PC-9 (cell line): ENCODE measurements at regions not wholly inside any gene's neighbourhood (a gene's known extent, or its start where the extent isn't known, plus 50 kb on each side); places are given as distances from the start of the nearest gene placed in this dataset.

Source experiments
- BruUV-seq: library from RNA; stranded (reverse); fragments of 400-500 nt; replicated peaks from 2 replicates; lab custom pipeline; 2021; lab: Mats Ljungman, UMichigan
- CTCF ChIA-PET: fragments of 300-600 bp; sonication (Branson Sonifier 250); formaldehyde crosslinking; loops from one replicate; lab custom pipeline; 2022; ENCODE audit warnings: antibody characterized with exemption; lab: Charles Lee
- POLR2A ChIA-PET: fragments of 300-600 bp; sonication (Branson Sonifier 250); formaldehyde crosslinking; loops from one replicate; lab custom pipeline; 2022; ENCODE audit warnings: antibody characterized with exemption; ENCODE audit not compliant: unreplicated experiment; lab: Charles Lee
- DNase-seq, 2 experiments: peaks; one replicate each; pipeline versions ENCODE4 v3.0.0 to v3.0.0-alpha.2; 2015 to 2022; ENCODE audit warnings: mixed read lengths in 1 of 2
- H2AFZ ChIP-seq: fragments of 200-600 bp; sonication (generic); 2 replicates; pipeline ENCODE4 v1.8.1; 2017; ENCODE audit warnings: antibody characterized with exemption
- H3F3A ChIP-seq: fragments of 200-600 bp; sonication (generic); 2 replicates; pipeline ENCODE4 v1.8.1; 2017; ENCODE audit warnings: antibody characterized with exemption, mild to moderate bottlenecking, low read depth; ENCODE audit not compliant: insufficient read depth
- H3K27ac ChIP-seq: fragments of 200-600 bp; sonication (generic); 2 replicates; pipeline ENCODE4 v1.6.1; 2016; ENCODE audit warnings: mixed run types
- H3K27me3 ChIP-seq: fragments of 200-600 bp; sonication (generic); 2 replicates; pipeline ENCODE4 v1.6.1; 2016; ENCODE audit warnings: low read depth, mixed run types; ENCODE audit not compliant: insufficient read depth
- H3K36me3 ChIP-seq: fragments of 200-600 bp; sonication (generic); 2 replicates; pipeline ENCODE4 v1.6.1; 2016; ENCODE audit warnings: low read depth, mixed run types
- H3K4me1 ChIP-seq: fragments of 200-600 bp; sonication (generic); replicated peaks from 2 replicates; pipeline ENCODE4 v1.6.1; 2016; ENCODE audit warnings: mixed run types; ENCODE audit not compliant: insufficient read depth
- H3K4me2 ChIP-seq: fragments of 200-600 bp; sonication (generic); 2 replicates; pipeline ENCODE4 v1.6.1; 2017; ENCODE audit warnings: mixed run types
- H3K4me3 ChIP-seq: fragments of 200-600 bp; sonication (generic); 2 replicates; pipeline ENCODE4 v1.6.1; 2016; ENCODE audit warnings: mixed run types
- H3K79me2 ChIP-seq: fragments of 200-600 bp; sonication (generic); 2 replicates; pipeline ENCODE4 v1.6.1; 2017; ENCODE audit warnings: low read depth, mixed run types
- H3K9me2 ChIP-seq: fragments of 200-600 bp; sonication (generic); 2 replicates; pipeline ENCODE4 v1.8.1; 2017; ENCODE audit warnings: mild to moderate bottlenecking; ENCODE audit not compliant: insufficient read depth
- H3K9me3 ChIP-seq: fragments of 200-600 bp; sonication (generic); 2 replicates; pipeline ENCODE4 v1.8.1; 2016; ENCODE audit warnings: low read depth; ENCODE audit not compliant: insufficient read depth
- H4K20me1 ChIP-seq: fragments of 200-600 bp; sonication (generic); 2 replicates; pipeline ENCODE4 v1.8.1; 2017; ENCODE audit not compliant: insufficient read depth
- EZH2 ChIP-seq: fragments of 200-600 bp; sonication (generic); IDR thresholded peaks from 2 replicates; pipeline ENCODE4 v1.8.0; 2017; ENCODE audit warnings: antibody characterized with exemption, low read depth
- intact Hi-C: fragments of 100-400 bp; cut with micrococcal nuclease; formaldehyde crosslinking; loops from one replicate; pipeline ENCODE4 v1.10.0; 2022; ENCODE audit not compliant: unreplicated experiment
- TF ChIP-seq, protein P1 (sequence below): fragments of 200-600 bp; sonication (generic); conservative IDR thresholded peaks from 2 replicates; pipeline ENCODE4 v1.6.1; 2017; ENCODE audit warnings: mixed run types, antibody characterized with exemption, mild to moderate bottlenecking, moderate library complexity

DNA sequence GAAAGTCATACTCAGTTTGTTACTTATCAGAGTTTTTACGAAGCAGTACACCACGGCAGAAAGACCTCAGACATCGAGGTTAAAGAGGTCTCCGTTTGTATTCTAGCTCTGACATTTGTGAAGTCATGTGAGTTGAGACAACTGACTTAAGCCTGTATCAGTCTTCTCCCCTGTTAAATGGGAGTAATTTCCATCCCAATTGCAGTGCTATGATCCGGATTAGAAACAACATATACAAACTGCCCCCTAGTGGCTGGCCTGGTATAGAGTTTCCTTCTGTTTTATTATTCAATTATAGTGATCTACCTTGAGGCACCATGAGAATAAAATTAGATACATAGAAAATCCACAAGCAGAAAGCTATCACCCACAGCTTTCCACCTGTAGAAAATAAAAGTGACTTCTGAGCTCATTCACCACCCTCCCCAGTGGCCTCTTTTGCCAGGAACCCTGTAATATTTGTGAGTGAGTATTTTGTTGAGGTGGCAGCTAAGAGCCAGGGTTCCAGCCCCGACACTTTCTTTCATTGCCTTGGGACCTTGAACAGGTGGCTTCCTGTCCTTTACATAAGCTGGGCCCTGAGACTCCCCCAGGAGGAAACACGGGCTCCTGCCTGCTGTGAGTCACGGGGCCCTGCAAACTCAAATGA is 607.2 kb upstream of the MGMT start:
- DNase-seq = no peak
- Histone ChIP-seq H3K36me3 (no peaks in the 10 kb centered on the region), H3K27me3 (peaks cover 4% of the 10 kb centered on the region; the same call in 1 of the 2 replicates), H3K27ac (no peak overlapping the region), H3K79me2 (no peaks in the 10 kb centered on the region), H3K4me2 (no peak overlapping the region), H3K4me3 (no peak overlapping the region), H3F3A (no peaks in the 10 kb centered on the region), H3K4me1 (no peaks in the 10 kb centered on the region), H4K20me1 (no peaks in the 10 kb centered on the region), H3K9me3 (no peaks in the 10 kb centered on the region), H2AFZ (no peak overlapping the region), H3K9me2 (no peaks in the 10 kb centered on the region)
- TF ChIP-seq EZH2 = no peak
- TF ChIP-seq, protein P1, sequence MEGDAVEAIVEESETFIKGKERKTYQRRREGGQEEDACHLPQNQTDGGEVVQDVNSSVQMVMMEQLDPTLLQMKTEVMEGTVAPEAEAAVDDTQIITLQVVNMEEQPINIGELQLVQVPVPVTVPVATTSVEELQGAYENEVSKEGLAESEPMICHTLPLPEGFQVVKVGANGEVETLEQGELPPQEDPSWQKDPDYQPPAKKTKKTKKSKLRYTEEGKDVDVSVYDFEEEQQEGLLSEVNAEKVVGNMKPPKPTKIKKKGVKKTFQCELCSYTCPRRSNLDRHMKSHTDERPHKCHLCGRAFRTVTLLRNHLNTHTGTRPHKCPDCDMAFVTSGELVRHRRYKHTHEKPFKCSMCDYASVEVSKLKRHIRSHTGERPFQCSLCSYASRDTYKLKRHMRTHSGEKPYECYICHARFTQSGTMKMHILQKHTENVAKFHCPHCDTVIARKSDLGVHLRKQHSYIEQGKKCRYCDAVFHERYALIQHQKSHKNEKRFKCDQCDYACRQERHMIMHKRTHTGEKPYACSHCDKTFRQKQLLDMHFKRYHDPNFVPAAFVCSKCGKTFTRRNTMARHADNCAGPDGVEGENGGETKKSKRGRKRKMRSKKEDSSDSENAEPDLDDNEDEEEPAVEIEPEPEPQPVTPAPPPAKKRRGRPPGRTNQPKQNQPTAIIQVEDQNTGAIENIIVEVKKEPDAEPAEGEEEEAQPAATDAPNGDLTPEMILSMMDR = peak; percentile 73
- POLR2A ChIA-PET = no interaction called here
- no TSS peak for BruUV-seq
- CTCF ChIA-PET = no interaction called here
- intact Hi-C loops = no loop called here

DNA sequence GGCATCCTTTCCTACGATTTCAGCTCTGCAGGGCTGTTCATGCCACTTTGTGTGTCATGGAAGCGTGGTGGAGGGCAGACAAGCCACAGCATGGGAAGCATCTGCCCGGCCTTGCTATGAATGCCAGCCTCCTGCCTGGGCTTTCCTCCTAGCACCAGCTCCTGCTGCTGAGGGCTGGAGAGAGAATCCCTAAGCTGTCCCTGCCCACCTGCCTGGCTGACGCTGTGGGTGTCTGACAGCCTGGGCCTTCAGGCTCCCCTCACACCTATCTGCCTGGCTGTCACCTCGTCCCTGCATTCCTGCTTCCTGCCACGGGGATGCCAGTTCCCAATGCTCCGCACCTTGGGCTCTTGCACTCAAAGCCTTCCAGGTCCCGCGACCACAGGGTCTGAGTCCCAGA is 606.5 kb upstream of the MGMT start:
- no TSS peak for BruUV-seq
- no peak overlapping the region for H2AFZ ChIP-seq
- no peak for DNase-seq
- H3K4me2 ChIP-seq = no peak overlapping the region
- POLR2A ChIA-PET = no interaction called here
- H3K4me3 ChIP-seq = no peak overlapping the region
- H3K79me2 ChIP-seq = no peaks in the 10 kb centered on the region
- intact Hi-C loops = no loop called here
- H3K9me3 ChIP-seq = no peaks in the 10 kb centered on the region
- no peaks in the 10 kb centered on the region for H3K9me2 ChIP-seq
- no peaks in the 10 kb centered on the region for H4K20me1 ChIP-seq
- peaks cover 4% of the 10 kb centered on the region; the same call in 1 of the 2 replicates for H3K27me3 ChIP-seq
- H3K27ac ChIP-seq = no peak overlapping the region
- H3K36me3 ChIP-seq = no peaks in the 10 kb centered on the region
- no peaks in the 10 kb centered on the region for H3F3A ChIP-seq
- CTCF ChIA-PET = no interaction called here
- TF ChIP-seq EZH2 = no peak
- H3K4me1 ChIP-seq = no peaks in the 10 kb centered on the region

DNA sequence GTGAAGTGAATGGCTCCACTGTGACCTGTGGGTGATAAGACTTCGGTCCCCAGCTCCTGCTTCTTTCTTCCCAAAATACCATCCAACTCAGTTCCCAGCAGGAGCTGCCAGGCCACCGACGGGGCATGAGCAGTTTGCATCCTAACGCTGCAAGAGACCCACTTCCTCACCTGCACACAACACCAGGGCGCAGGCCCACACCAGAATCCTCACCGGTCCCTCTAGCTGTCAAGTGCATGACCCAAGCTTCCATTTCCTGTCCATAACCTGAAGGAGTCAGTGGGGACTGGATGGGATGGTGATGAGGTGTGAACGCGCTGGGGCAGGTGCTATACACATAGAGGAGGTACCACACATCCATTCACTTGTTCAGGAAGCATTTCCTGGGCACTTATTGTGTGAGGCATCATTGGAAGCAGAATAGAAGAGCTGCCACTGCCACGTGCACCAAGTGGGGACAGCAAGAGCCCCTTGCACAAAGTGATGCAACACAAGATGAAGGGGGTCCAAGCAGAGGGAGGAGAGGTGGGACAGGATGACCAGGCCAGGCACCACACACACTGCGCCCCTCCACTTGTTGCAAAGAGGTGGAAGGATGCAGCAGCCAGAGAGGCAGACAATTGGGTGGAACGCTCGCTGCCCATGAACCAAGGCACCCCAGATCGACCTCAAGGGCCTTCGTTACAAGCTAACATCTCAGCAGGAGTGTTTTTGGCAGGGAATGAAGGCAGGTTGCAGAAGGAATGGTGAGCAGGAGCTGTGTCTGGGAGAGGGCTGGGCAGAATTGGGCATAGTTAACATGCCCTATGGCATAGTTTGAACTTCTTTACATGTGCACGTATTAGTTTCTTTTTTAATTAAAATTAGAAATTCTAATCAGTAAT is 605.8 kb upstream of the MGMT start:
- Histone ChIP-seq H3K27me3 (peaks cover 10% of the 10 kb centered on the region), H3K9me3 (no peaks in the 10 kb centered on the region), H3K36me3 (no peaks in the 10 kb centered on the region), H3K4me3 (no peak overlapping the region), H2AFZ (no peak overlapping the region), H3F3A (no peaks in the 10 kb centered on the region), H4K20me1 (no peaks in the 10 kb centered on the region), H3K27ac (no peak overlapping the region), H3K9me2 (no peaks in the 10 kb centered on the region), H3K4me2 (no peak overlapping the region), H3K79me2 (no peaks in the 10 kb centered on the region), H3K4me1 (no peaks in the 10 kb centered on the region)
- no TSS peak for BruUV-seq
- TF ChIP-seq, protein P1 = no peak
- TF ChIP-seq EZH2 = no peak
- ChIA-PET CTCF (no interaction called here), POLR2A (no interaction called here)
- no peak for DNase-seq
- intact Hi-C loops = no loop called here
